Prostate gland (tissue), 2 donors: ENCODE measurements at regions not wholly inside any gene's neighbourhood (a gene's known extent, or its start where the extent isn't known, plus 50 kb on each side); places are given as distances from the start of the nearest gene placed in this dataset.

Experiments
- POLR2A ChIP-seq: fragments of 450-650 bp; IDR thresholded peaks from one replicate; pipeline ENCODE4 v1.6.1; 2016; ENCODE audit warnings: antibody characterized with exemption, mild to moderate bottlenecking
- POLR2AphosphoS5 ChIP-seq: sonication (generic); formaldehyde crosslinking; IDR thresholded peaks from one replicate; pipeline ENCODE4 v1.6.1; 2017; ENCODE audit warnings: antibody characterized with exemption
- TF ChIP-seq, protein P1 (sequence below), 4 experiments: fragments of 200-600 bp in 2 of 4; fragments of 450-650 bp in 2 of 4; sonication (generic) in 2 of 4; IDR thresholded peaks; 1 replicate in 3 of 4; 2 replicates in 1 of 4; pipeline ENCODE4 v1.5.1; 2016 to 2019; ENCODE audit warnings: antibody characterized with exemption in 4 of 4, mild to moderate bottlenecking in 2 of 4, moderate library complexity in 2 of 4

GRCh38 chr5:93072831-93073459, 508.1 kb downstream of the NR2F1-AS1 start:
- TF ChIP-seq POLR2A (no peak), POLR2AphosphoS5 (no peak)
- TF ChIP-seq, protein P1, sequence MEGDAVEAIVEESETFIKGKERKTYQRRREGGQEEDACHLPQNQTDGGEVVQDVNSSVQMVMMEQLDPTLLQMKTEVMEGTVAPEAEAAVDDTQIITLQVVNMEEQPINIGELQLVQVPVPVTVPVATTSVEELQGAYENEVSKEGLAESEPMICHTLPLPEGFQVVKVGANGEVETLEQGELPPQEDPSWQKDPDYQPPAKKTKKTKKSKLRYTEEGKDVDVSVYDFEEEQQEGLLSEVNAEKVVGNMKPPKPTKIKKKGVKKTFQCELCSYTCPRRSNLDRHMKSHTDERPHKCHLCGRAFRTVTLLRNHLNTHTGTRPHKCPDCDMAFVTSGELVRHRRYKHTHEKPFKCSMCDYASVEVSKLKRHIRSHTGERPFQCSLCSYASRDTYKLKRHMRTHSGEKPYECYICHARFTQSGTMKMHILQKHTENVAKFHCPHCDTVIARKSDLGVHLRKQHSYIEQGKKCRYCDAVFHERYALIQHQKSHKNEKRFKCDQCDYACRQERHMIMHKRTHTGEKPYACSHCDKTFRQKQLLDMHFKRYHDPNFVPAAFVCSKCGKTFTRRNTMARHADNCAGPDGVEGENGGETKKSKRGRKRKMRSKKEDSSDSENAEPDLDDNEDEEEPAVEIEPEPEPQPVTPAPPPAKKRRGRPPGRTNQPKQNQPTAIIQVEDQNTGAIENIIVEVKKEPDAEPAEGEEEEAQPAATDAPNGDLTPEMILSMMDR (IDR thresholded peaks at IDR 0.05), result no peak
